WTC11 (cell line): ENCODE measurements at regions not wholly inside any gene's neighbourhood (a gene's known extent, or its start where the extent isn't known, plus 50 kb on each side); places are given as distances from the start of the nearest gene placed in this dataset.

Source experiments
- ATAC-seq: fragments of 200-7000 bp; cut with Tn5 transposase; 2 replicates; pipeline ENCODE4 v1.10.0; 2021; ENCODE audit warnings: mild to moderate bottlenecking, moderate library complexity
- CTCF ChIA-PET: fragments of 300-600 bp; sonication (Branson Sonifier 250); formaldehyde crosslinking; loops from one replicate; lab custom pipeline; 2021; ENCODE audit warnings: antibody characterized with exemption; lab: Charles Lee
- POLR2A ChIA-PET: fragments of 350-600 bp; sonication (Branson Sonifier 250); formaldehyde crosslinking; loops from one replicate; lab custom pipeline; 2021; ENCODE audit warnings: antibody characterized with exemption; lab: Charles Lee
- DNase-seq: peaks from one replicate; pipeline ENCODE4 v3.0.0; 2021; ENCODE audit warnings: low spot score
- H3K27ac Mint-ChIP-seq: 2 replicates; pipeline ENCODE4 v1.8.0; 2021; ENCODE audit warnings: mixed read lengths
- H3K27me3 Mint-ChIP-seq: 2 replicates; pipeline ENCODE4 v1.8.0; 2021; ENCODE audit warnings: low read depth, mild to moderate bottlenecking, moderate library complexity, mixed read lengths
- H3K36me3 Mint-ChIP-seq: 2 replicates; pipeline ENCODE4 v1.8.0; 2021; ENCODE audit warnings: mixed read lengths
- H3K4me1 Mint-ChIP-seq: 2 replicates; pipeline ENCODE4 v1.8.0; 2022; ENCODE audit warnings: mixed read lengths
- H3K4me3 Mint-ChIP-seq: 2 replicates; pipeline ENCODE4 v1.8.0; 2021; ENCODE audit warnings: mild to moderate bottlenecking, moderate library complexity, mixed read lengths
- H3K9me3 Mint-ChIP-seq: 2 replicates; pipeline ENCODE4 v1.8.0; 2021; ENCODE audit warnings: mixed read lengths
- AFF4 ChIP-seq: sonication (generic); formaldehyde crosslinking; IDR thresholded peaks from 2 replicates; pipeline ENCODE4 v1.8.1; 2023; ENCODE audit warnings: mild to moderate bottlenecking, missing genetic modification reagents, borderline replicate concordance
- ATF1 ChIP-seq: sonication (generic); formaldehyde crosslinking; IDR thresholded peaks from 2 replicates; pipeline ENCODE4 v1.8.1; 2023; ENCODE audit warnings: mild to moderate bottlenecking, moderate library complexity, missing genetic modification reagents
- ATF2 ChIP-seq: sonication (generic); formaldehyde crosslinking; IDR thresholded peaks from 2 replicates; pipeline ENCODE4 v1.8.1; 2022; ENCODE audit warnings: low read depth, missing genetic modification reagents, borderline replicate concordance
- ATF3 ChIP-seq: sonication (generic); formaldehyde crosslinking; conservative IDR thresholded peaks from 2 replicates; pipeline ENCODE4 v1.8.1; 2022; ENCODE audit warnings: mild to moderate bottlenecking, missing genetic modification reagents
- CDX4 ChIP-seq: fragments of 250-450 bp; sonication (Bioruptor Pico); IDR thresholded peaks from 2 replicates; pipeline ENCODE4 v1.9.0; 2021; ENCODE audit warnings: moderate library complexity, mild to moderate bottlenecking, inconsistent platforms, borderline replicate concordance
- CREB1 ChIP-seq: sonication (generic); formaldehyde crosslinking; IDR thresholded peaks from 2 replicates; pipeline ENCODE4 v1.8.0; 2023; ENCODE audit warnings: mild to moderate bottlenecking, missing genetic modification reagents
- ETV6 ChIP-seq: sonication (generic); formaldehyde crosslinking; IDR thresholded peaks from 2 replicates; pipeline ENCODE4 v1.8.1; 2022; ENCODE audit warnings: mild to moderate bottlenecking, missing genetic modification reagents
- GTF2I ChIP-seq: fragments of 250-450 bp; sonication (Bioruptor Pico); conservative IDR thresholded peaks from 2 replicates; pipeline ENCODE4 v1.4.0; 2021; ENCODE audit warnings: mild to moderate bottlenecking
- IRF1 ChIP-seq: sonication (generic); formaldehyde crosslinking; IDR thresholded peaks from 2 replicates; pipeline ENCODE4 v1.8.0; 2023; ENCODE audit warnings: missing genetic modification reagents
- MAX ChIP-seq: sonication (generic); formaldehyde crosslinking; IDR thresholded peaks from 2 replicates; pipeline ENCODE4 v1.8.0; 2022; ENCODE audit warnings: mild to moderate bottlenecking, missing genetic modification reagents
- MXD4 ChIP-seq: fragments of 250-450 bp; sonication (Bioruptor Pico); IDR thresholded peaks from 2 replicates; pipeline ENCODE4 v1.8.0; 2021; ENCODE audit warnings: mild to moderate bottlenecking, moderate library complexity, borderline replicate concordance
- NFATC4 ChIP-seq: fragments of 250-450 bp; sonication (Bioruptor Pico); IDR thresholded peaks from 2 replicates; pipeline ENCODE4 v1.9.0; 2021; ENCODE audit warnings: mild to moderate bottlenecking
- NFE2L1 ChIP-seq: sonication (generic); formaldehyde crosslinking; IDR thresholded peaks from 2 replicates; pipeline ENCODE4 v1.8.1; 2023; ENCODE audit warnings: missing genetic modification reagents
- PRRX2 ChIP-seq: fragments of 250-450 bp; sonication (Bioruptor Pico); IDR thresholded peaks from 2 replicates; pipeline ENCODE4 v1.8.0; 2021; ENCODE audit warnings: mild to moderate bottlenecking
- RORB ChIP-seq: fragments of 250-450 bp; sonication (Bioruptor Pico); IDR thresholded peaks from 2 replicates; pipeline ENCODE4 v1.9.0; 2021; ENCODE audit warnings: mild to moderate bottlenecking
- STAT6 ChIP-seq: sonication (generic); formaldehyde crosslinking; conservative IDR thresholded peaks from 2 replicates; pipeline ENCODE4 v1.8.1; 2023; ENCODE audit warnings: mild to moderate bottlenecking, low read depth, missing genetic modification reagents, moderate library complexity
- USF1 ChIP-seq: sonication (generic); formaldehyde crosslinking; IDR thresholded peaks from 2 replicates; pipeline ENCODE4 v1.8.0; 2022; ENCODE audit warnings: mild to moderate bottlenecking, missing genetic modification reagents
- USF2 ChIP-seq: sonication (generic); formaldehyde crosslinking; IDR thresholded peaks from 2 replicates; pipeline ENCODE4 v1.8.1; 2023; ENCODE audit warnings: mild to moderate bottlenecking, missing genetic modification reagents, moderate library complexity
- ZBTB21 ChIP-seq: sonication (generic); formaldehyde crosslinking; IDR thresholded peaks from 2 replicates; pipeline ENCODE4 v1.8.1; 2023; ENCODE audit warnings: mild to moderate bottlenecking, missing genetic modification reagents, borderline replicate concordance
- ZNF423 ChIP-seq: fragments of 250-450 bp; sonication (Bioruptor Pico); IDR thresholded peaks from 2 replicates; pipeline ENCODE4 v2.1.2; 2022; ENCODE audit warnings: mild to moderate bottlenecking, moderate library complexity

GRCh38 chr11:106409222-106409621, 331.8 kb downstream of the AASDHPPT start:
- ATAC-seq (no peak), DNase-seq (no peak)
- no peaks in the 10 kb centered on the region for H3K36me3 Mint-ChIP-seq
- no peaks in the 10 kb centered on the region for H3K4me1 Mint-ChIP-seq
- no peak for TF ChIP-seq RORB
- TF ChIP-seq ZBTB21 (CRISPR knock-in tag): no peak
- no peak for TF ChIP-seq CREB1
- TF ChIP-seq GTF2I: no peak
- no peak for TF ChIP-seq ATF2 (CRISPR knock-in tag)
- no peak for TF ChIP-seq ATF1 (CRISPR knock-in tag)
- TF ChIP-seq IRF1 (CRISPR knock-in tag): no peak
- TF ChIP-seq NFE2L1 (CRISPR knock-in tag): no peak
- no peak for TF ChIP-seq CDX4
- no peak for TF ChIP-seq MXD4 (CRISPR knock-in tag)
- TF ChIP-seq NFATC4 (CRISPR knock-in tag): no peak
- TF ChIP-seq ETV6: no peak
- no peak for TF ChIP-seq STAT6 (CRISPR knock-in tag)
- TF ChIP-seq AFF4 (CRISPR knock-in tag): no peak
- no peak for TF ChIP-seq ZNF423
- TF ChIP-seq USF1 (CRISPR knock-in tag): no peak
- TF ChIP-seq ATF3 (CRISPR knock-in tag): no peak
- TF ChIP-seq MAX (CRISPR knock-in tag): no peak
- no peak for TF ChIP-seq PRRX2 (CRISPR knock-in tag)
- no peak for TF ChIP-seq USF2
- H3K27ac Mint-ChIP-seq: no peak overlapping the region
- POLR2A ChIA-PET: no interaction called here
- H3K9me3 Mint-ChIP-seq: 0 out of 2 replicates have a peak, but pooled peaks cover 4% of the 10 kb centered on the region
- CTCF ChIA-PET: no interaction called here
- H3K4me3 Mint-ChIP-seq: no peak overlapping the region
- H3K27me3 Mint-ChIP-seq: no peaks in the 10 kb centered on the region
